PC-9 (cell line): ENCODE measurements at regions not wholly inside any gene's neighbourhood (a gene's known extent, or its start where the extent isn't known, plus 50 kb on each side); places are given as distances from the start of the nearest gene placed in this dataset.

Experiments used
- BruUV-seq: library from RNA; stranded (reverse); fragments of 400-500 nt; replicated peaks from 2 replicates; lab custom pipeline; 2021; lab: Mats Ljungman, UMichigan
- CTCF ChIA-PET: fragments of 300-600 bp; sonication (Branson Sonifier 250); formaldehyde crosslinking; loops from one replicate; lab custom pipeline; 2022; ENCODE audit warnings: antibody characterized with exemption; lab: Charles Lee
- POLR2A ChIA-PET: fragments of 300-600 bp; sonication (Branson Sonifier 250); formaldehyde crosslinking; loops from one replicate; lab custom pipeline; 2022; ENCODE audit warnings: antibody characterized with exemption; ENCODE audit not compliant: unreplicated experiment; lab: Charles Lee
- DNase-seq, 2 experiments: peaks; one replicate each; pipeline versions ENCODE4 v3.0.0 to v3.0.0-alpha.2; 2015 to 2022; ENCODE audit warnings: mixed read lengths in 1 of 2
- H2AFZ ChIP-seq: fragments of 200-600 bp; sonication (generic); 2 replicates; pipeline ENCODE4 v1.8.1; 2017; ENCODE audit warnings: antibody characterized with exemption
- H3F3A ChIP-seq: fragments of 200-600 bp; sonication (generic); 2 replicates; pipeline ENCODE4 v1.8.1; 2017; ENCODE audit warnings: antibody characterized with exemption, mild to moderate bottlenecking, low read depth; ENCODE audit not compliant: insufficient read depth
- H3K27ac ChIP-seq: fragments of 200-600 bp; sonication (generic); 2 replicates; pipeline ENCODE4 v1.6.1; 2016; ENCODE audit warnings: mixed run types
- H3K27me3 ChIP-seq: fragments of 200-600 bp; sonication (generic); 2 replicates; pipeline ENCODE4 v1.6.1; 2016; ENCODE audit warnings: low read depth, mixed run types; ENCODE audit not compliant: insufficient read depth
- H3K36me3 ChIP-seq: fragments of 200-600 bp; sonication (generic); 2 replicates; pipeline ENCODE4 v1.6.1; 2016; ENCODE audit warnings: low read depth, mixed run types
- H3K4me1 ChIP-seq: fragments of 200-600 bp; sonication (generic); replicated peaks from 2 replicates; pipeline ENCODE4 v1.6.1; 2016; ENCODE audit warnings: mixed run types; ENCODE audit not compliant: insufficient read depth
- H3K4me2 ChIP-seq: fragments of 200-600 bp; sonication (generic); 2 replicates; pipeline ENCODE4 v1.6.1; 2017; ENCODE audit warnings: mixed run types
- H3K4me3 ChIP-seq: fragments of 200-600 bp; sonication (generic); 2 replicates; pipeline ENCODE4 v1.6.1; 2016; ENCODE audit warnings: mixed run types
- H3K79me2 ChIP-seq: fragments of 200-600 bp; sonication (generic); 2 replicates; pipeline ENCODE4 v1.6.1; 2017; ENCODE audit warnings: low read depth, mixed run types
- H3K9me2 ChIP-seq: fragments of 200-600 bp; sonication (generic); 2 replicates; pipeline ENCODE4 v1.8.1; 2017; ENCODE audit warnings: mild to moderate bottlenecking; ENCODE audit not compliant: insufficient read depth
- H3K9me3 ChIP-seq: fragments of 200-600 bp; sonication (generic); 2 replicates; pipeline ENCODE4 v1.8.1; 2016; ENCODE audit warnings: low read depth; ENCODE audit not compliant: insufficient read depth
- H4K20me1 ChIP-seq: fragments of 200-600 bp; sonication (generic); 2 replicates; pipeline ENCODE4 v1.8.1; 2017; ENCODE audit not compliant: insufficient read depth
- EZH2 ChIP-seq: fragments of 200-600 bp; sonication (generic); IDR thresholded peaks from 2 replicates; pipeline ENCODE4 v1.8.0; 2017; ENCODE audit warnings: antibody characterized with exemption, low read depth
- intact Hi-C: fragments of 100-400 bp; cut with micrococcal nuclease; formaldehyde crosslinking; loops from one replicate; pipeline ENCODE4 v1.10.0; 2022; ENCODE audit not compliant: unreplicated experiment
- TF ChIP-seq, protein P1 (sequence below): fragments of 200-600 bp; sonication (generic); conservative IDR thresholded peaks from 2 replicates; pipeline ENCODE4 v1.6.1; 2017; ENCODE audit warnings: mixed run types, antibody characterized with exemption, mild to moderate bottlenecking, moderate library complexity

DNA sequence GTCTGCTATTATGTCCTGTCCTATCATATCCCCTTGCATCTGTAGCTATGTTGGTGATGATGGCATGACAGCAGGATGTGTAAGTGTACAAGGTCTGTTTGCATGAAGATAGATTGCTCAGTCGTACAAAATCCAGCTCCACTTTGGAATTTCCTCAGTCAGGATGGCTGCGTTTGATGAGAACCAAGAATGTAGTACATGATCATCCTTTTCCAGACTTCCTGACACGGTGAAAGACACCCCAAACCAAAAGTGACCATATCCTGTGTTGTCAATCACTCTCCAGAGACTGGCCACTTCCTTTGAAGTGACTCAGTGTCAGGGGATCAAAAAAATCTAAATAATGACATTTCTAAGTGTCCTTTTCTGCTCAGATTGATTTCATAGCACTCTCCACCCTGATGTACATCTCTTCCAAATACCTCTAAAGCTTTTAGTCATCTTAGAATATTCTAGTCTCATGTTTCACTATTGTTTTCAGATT lies 213.4 kb downstream of the PLK2 start:
- Histone ChIP-seq H3K4me3 (no peak overlapping the region), H3K9me3 (peaks cover 14% of the 10 kb centered on the region), H3K27me3 (no peaks in the 10 kb centered on the region), H3K79me2 (no peaks in the 10 kb centered on the region), H3K36me3 (no peaks in the 10 kb centered on the region), H3F3A (no peaks in the 10 kb centered on the region), H2AFZ (no peak overlapping the region), H4K20me1 (no peaks in the 10 kb centered on the region), H3K9me2 (no peaks in the 10 kb centered on the region), H3K4me2 (no peak overlapping the region), H3K27ac (no peak overlapping the region), H3K4me1 (0 out of 2 replicates have a peak, but pooled peaks cover 3% of the 10 kb centered on the region)
- no peak for DNase-seq
- intact Hi-C loops: no loop called here
- ChIA-PET POLR2A (interaction anchor here (0.6 kb wide), 1 partner anchor 272 kb away, joined by 4 read pairs; no protein-coding TSS in a partner anchor), CTCF (interaction anchor here (0.7 kb wide), 1 partner anchor 13 kb away, joined by 3 read pairs; no protein-coding TSS in a partner anchor)
- no peak for TF ChIP-seq EZH2
- TF ChIP-seq, protein P1, sequence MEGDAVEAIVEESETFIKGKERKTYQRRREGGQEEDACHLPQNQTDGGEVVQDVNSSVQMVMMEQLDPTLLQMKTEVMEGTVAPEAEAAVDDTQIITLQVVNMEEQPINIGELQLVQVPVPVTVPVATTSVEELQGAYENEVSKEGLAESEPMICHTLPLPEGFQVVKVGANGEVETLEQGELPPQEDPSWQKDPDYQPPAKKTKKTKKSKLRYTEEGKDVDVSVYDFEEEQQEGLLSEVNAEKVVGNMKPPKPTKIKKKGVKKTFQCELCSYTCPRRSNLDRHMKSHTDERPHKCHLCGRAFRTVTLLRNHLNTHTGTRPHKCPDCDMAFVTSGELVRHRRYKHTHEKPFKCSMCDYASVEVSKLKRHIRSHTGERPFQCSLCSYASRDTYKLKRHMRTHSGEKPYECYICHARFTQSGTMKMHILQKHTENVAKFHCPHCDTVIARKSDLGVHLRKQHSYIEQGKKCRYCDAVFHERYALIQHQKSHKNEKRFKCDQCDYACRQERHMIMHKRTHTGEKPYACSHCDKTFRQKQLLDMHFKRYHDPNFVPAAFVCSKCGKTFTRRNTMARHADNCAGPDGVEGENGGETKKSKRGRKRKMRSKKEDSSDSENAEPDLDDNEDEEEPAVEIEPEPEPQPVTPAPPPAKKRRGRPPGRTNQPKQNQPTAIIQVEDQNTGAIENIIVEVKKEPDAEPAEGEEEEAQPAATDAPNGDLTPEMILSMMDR: no peak
- BruUV-seq: TSS peak; percentile 3

DNA sequence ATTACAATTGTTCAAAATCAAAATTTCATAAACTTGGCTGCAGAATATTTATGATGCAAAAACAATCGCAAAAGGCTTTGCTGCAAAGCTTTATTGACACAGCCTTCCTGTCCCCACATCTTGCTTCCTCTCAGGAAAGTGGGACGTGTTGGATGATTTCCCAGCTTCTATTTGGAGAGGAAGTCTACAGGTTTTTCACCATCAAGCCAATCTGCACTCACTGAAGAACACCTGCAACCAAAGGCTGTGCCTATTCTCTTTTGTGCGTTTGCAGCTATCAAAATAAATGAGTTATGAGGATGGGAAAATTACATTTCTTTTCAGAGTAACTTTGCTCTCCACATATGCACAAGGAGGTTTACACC lies 214.4 kb downstream of the PLK2 start:
- TF ChIP-seq, protein P1: no peak
- no peak for TF ChIP-seq EZH2
- Histone ChIP-seq H2AFZ (no peak overlapping the region), H3F3A (peaks cover 1% of the 10 kb centered on the region), H3K4me2 (no peak overlapping the region), H3K79me2 (no peaks in the 10 kb centered on the region), H3K27ac (no peak overlapping the region), H3K9me3 (peaks cover 21% of the 10 kb centered on the region), H3K4me3 (no peak overlapping the region), H4K20me1 (no peaks in the 10 kb centered on the region), H3K4me1 (peaks cover 6% of the 10 kb centered on the region), H3K36me3 (0 out of 2 replicates have a peak, but pooled peaks cover 3% of the 10 kb centered on the region), H3K27me3 (no peaks in the 10 kb centered on the region), H3K9me2 (no peaks in the 10 kb centered on the region)
- BruUV-seq: no TSS peak
- ChIA-PET CTCF (no interaction called here), POLR2A (no interaction called here)
- no peak for DNase-seq
- intact Hi-C loops: no loop called here

DNA sequence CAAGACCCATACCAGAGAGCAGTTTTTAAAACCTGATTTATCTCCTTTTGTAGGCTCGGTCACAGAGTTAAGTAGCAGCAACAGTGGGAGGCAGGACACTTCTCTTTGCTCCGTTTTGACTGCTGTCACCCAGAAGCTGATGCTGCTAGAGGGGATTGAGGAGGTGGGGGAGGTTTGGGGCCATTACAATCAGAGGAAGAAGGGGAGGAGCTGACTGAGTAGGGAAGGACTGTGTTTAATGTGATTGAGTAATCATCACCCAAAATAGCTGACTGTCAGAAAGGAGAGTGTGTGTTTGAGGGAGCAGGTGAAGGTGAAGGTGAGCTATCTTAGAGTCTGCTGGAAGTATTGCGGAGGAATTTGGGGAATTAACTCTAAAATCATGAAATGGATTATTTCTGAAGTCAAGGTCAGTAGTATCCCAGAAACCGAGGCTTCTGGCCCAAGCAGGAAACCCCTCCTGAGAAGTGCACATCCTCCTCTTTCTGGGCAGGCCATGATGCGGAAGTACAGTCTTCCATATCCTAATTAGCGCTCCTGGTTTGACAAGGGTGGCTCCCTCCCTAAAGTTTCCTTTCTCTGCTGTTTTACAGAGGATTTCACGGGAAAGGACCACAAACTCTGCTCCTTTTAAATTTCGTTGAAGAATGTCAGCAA lies 214.9 kb downstream of the PLK2 start:
- TF ChIP-seq EZH2: no peak
- TF ChIP-seq, protein P1: no peak
- H3K4me2 ChIP-seq: no peak overlapping the region
- H3K4me3 ChIP-seq: no peak overlapping the region
- no peaks in the 10 kb centered on the region for H4K20me1 ChIP-seq
- 0 out of 2 replicates have a peak, but pooled peaks cover 6% of the 10 kb centered on the region for H3K36me3 ChIP-seq
- no peak for DNase-seq
- POLR2A ChIA-PET: no interaction called here
- peaks cover 6% of the 10 kb centered on the region for H3F3A ChIP-seq
- no peaks in the 10 kb centered on the region for H3K79me2 ChIP-seq
- H3K9me2 ChIP-seq: no peaks in the 10 kb centered on the region
- CTCF ChIA-PET: no interaction called here
- no peak overlapping the region for H2AFZ ChIP-seq
- BruUV-seq: no TSS peak
- peaks cover 26% of the 10 kb centered on the region for H3K9me3 ChIP-seq
- no peak overlapping the region for H3K27ac ChIP-seq
- peaks cover 11% of the 10 kb centered on the region for H3K4me1 ChIP-seq
- intact Hi-C loops: no loop called here
- H3K27me3 ChIP-seq: no peaks in the 10 kb centered on the region
